CD4-positive, alpha-beta T cell treated with Interleukin-15 for 4 hours (primary cell): ENCODE measurements at regions not wholly inside any gene's neighbourhood (a gene's known extent, or its start where the extent isn't known, plus 50 kb on each side); places are given as distances from the start of the nearest gene placed in this dataset.
"Not testable (repeated sequence)": the region's sequence is repeated elsewhere in the genome, so short reads cannot be mapped to it uniquely, and the experiment has no call there.

Experiments used
- DNase-seq: peaks from one replicate; pipeline ENCODE4 v3.0.0-alpha.2; 2020; ENCODE audit warnings: low spot score

DNA sequence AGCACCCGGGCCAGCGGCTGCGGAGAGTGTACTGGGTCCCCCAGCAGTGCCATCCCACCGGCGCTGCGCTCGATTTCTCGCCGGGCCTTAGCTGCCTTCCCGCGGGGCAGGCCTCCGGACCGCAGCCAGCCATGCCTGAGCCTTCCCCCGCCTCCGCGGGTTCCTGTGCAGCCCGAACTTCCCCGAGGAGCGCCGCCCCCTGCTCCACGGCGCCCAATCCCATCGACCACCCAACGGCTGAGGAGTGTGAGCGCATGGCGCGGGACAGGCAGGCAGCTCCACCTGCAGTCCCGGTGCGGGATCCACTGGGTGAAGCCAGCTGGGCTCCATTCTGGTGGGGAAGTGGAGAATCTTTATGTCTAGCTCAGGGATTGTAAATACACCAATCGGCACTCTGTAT is 325.4 kb downstream of the PPP1R3A start:
- DNase-seq = not testable (repeated sequence)

DNA sequence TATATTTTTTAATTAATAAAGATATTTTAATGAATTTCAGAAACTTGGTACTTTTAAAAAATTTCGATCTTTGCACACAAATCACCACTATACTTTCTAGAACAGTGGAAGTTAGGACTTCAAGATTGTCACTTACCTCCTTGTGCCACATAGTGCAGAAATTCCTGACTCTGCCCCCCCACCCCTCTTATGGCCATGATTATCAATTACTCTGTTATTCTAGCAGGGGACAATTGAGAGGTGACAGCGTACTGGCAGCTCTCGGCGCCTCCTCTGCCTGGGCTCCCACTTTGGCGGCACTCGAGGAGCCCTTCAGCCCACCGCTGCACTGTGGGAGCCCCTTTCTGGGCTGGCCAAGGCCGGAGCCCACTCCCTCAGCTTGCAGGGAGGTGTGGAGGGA is 325.9 kb downstream of the PPP1R3A start:
- not testable (repeated sequence) for DNase-seq

DNA sequence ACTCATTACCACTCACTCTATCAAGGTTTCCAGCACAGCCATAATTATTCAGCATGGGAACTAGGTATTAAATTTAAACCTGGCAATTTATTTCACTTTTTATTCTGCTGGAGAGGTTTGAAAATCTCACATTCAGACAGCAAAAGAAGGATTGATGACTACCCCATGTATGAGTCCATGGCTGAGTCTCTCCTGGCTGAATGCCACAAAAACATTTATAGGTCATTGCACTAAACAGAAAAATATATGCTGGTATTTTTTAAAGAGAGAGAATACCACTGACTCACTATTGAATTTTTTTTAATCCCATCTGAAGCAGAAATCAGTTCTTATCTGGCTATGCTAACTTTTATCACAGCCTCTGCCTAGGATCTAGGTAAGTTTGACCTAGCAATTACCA is 336.3 kb downstream of the PPP1R3A start:
- no peak for DNase-seq

DNA sequence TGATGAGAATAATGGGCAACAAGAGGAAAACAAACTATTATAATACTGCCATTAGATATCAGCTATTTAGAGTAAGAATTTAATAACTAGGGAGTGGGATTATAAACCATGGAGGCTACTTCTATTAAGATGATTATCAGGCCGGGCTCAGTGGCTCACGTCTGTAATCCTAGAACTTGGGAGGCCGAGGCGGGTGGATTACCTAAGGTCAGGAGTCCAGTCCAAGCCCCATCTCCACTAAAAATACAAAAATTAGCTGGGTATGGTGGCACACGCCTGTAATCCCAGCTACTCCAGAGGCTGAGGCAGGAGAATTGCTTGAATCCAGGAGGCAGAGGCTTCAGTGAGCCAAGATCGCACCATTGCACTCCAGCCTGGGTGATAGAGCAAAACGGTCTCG is 355.6 kb downstream of the PPP1R3A start:
- not testable (repeated sequence) for DNase-seq

DNA sequence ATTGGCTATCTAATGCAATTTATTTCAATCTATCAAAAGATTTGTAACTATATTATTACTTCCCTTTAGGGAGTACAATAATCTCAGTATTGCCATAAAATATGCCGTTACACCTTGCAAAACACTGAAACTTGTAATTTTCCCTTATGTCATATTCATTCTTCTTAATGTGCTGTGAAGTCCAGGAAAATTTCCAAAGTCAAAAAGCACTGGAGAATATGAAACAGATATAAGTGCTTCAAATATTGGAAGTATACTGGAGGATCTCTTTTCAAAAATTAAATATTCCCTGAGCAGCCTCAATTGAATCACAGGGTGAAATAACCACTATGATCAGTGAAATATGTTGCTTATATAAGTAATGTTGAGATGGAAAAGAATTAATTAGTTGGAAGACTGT is 356.0 kb downstream of the PPP1R3A start:
- no peak for DNase-seq

DNA sequence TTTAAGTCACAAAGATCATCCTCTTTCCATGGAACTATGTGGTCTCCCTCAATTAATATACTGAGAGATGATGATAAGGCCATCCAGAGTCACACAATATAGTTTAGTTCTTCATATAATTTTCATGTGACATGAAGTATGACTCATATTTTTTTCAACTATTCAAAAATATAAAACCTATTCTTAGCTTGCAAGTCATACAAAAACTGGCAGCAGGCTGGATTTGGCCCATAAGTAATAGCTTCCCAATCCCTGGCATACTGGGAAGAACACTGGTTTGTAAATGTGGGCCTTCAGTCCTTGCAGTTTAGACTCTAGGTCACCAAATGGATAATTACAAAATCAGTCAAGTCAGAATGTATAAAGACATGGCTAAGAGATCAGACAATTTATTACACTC is 356.6 kb downstream of the PPP1R3A start:
- no peak for DNase-seq

DNA sequence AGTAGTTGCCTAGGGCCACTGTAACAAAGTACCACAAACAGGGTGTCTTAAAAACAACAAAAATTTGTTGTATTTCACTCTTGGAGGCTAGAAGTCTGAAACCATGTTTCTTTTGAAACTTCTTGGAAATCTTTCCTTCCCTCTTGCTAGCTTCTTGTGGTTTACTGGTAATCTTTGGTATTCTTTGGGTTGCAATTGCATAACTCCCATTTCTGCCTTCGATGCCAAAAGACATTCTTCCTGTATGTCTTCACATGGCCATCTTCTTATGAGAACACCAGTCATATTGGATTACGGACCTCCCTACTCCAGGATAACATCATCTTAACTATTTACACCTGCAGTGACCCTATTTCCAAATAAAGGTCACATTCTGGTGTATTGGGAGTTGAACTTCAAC is 357.4 kb downstream of the PPP1R3A start:
- no peak for DNase-seq

DNA sequence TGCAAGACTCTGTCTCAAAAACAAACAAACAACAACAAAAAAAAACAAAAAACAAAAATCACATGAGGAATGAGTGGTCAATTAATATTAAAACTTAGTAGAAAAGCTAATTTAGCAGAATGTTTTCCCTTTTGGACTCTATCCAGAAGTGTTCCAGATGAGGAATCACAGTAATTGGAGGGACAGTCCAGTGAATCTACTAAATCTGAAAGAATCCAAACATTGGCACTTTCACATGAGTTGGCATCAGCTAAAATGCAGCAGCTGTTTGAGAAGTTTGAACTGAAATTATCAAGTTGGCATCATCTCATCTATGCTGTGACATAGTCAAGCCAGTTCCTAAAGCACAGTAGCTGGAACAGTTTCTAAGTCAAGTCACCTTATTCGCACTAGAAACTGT is 367.8 kb downstream of the PPP1R3A start:
- DNase-seq = no peak

DNA sequence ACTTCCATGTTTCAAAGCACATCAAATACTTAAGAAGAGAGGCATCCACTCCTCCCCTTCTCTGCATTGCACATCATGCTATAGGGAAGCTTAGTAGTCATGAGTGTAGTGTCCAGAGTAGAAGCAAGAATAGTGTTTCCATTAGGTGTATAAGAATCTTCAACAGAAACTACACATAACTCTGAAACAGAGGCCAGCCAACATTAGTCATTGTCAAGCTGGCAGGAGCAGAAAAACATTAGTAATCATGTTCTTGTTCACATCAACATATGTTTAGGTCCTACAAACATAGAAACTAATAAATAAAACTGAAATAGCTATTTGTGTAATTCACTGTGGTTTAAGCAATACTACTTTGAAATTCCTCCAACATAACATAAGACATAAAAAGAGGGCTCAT is 370.2 kb downstream of the PPP1R3A start:
- no peak for DNase-seq

DNA sequence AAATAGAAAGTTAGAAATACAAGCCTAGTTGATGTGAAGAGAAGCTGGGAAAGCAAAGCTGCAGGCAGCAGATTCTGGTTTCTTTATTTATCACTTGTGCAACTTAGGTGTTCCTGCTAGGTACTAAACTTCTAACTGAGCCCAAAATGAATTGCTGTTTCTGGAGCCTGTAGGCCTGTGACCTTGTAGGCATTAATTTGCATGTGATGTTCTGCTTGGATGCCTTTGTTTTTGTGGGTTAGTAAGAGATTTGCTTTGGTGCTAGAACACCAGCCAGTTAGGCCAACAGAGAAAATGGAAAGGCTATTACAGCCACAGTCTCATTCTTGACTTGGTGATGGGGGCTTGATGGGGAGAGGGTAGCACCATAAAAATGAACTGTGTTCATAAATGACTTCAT is 370.7 kb downstream of the PPP1R3A start:
- no peak for DNase-seq

DNA sequence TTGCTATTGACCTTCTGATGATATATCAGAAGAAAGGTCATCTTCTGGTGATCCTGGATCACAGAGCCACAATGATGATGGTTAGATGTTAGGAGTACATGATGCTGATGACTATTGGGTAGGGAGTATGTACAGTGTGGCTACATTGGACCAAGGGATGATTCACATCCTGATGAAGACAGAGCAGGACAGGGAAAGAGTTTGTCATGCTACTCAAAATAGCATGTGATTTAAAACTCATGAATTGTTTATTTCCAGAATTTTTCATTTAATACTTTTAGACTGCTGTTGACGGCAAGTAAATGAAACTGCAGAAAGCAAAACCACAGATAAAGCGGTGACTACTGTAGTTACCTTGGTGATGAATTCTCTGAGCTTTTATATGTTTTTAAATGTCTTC is 397.3 kb downstream of the PPP1R3A start:
- no peak for DNase-seq

DNA sequence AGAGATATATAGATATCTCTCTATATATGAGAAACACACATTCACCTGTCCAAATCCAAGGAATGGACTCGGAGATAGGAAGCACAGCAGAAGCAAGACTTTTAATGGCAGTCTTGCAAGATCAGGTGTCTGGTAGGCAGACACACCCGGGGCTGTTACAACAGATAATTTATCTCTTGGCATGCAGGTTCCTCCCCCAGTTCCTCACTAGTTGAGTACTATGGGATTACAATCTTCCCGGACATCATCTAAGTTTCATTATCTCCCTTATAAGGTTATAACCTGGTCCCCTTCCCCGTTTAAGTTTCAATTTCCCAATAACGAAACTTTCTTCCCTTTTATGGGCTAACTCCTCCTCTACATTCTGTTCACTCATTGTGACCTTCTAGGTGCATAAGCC is 399.3 kb downstream of the PPP1R3A start:
- DNase-seq = no peak

DNA sequence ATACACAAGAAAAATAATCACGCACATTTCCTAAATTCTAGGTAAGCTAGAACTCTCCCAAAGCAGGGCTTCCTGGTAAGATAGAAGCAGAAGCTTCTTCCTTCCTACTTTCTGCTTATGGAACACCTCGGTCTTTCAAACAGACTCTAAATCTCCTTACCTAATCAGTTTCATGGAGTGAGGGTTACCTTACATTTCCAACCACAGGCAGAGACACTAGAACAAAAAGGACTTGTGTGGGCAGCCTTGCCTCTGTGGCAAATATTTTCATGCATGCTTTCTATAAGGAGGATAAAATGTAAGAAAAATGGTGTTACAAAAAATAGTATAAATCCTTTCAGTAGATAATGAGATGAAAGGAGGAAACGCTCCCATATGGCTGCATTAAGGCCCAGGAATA is 386.3 kb upstream of the SMIM30 start:
- no peak for DNase-seq

DNA sequence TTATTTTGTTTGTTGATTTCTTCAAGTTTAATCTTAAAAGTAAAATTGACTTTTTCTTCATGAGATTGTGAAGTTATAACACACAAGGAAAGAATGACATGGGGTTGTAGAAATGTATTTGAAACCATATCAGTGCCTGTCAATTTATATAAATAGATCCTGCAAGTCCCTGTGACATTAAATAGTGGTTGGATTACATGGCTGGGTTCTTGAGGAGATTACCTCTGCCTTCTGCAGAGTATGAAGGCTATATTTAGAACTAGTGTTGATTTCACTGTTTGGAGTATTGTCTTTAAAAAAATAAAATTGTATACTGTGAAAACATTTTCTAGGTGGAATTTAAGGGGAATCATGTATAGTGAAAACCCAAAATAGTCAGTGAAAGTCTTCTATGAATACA is 385.8 kb upstream of the SMIM30 start:
- DNase-seq = no peak

DNA sequence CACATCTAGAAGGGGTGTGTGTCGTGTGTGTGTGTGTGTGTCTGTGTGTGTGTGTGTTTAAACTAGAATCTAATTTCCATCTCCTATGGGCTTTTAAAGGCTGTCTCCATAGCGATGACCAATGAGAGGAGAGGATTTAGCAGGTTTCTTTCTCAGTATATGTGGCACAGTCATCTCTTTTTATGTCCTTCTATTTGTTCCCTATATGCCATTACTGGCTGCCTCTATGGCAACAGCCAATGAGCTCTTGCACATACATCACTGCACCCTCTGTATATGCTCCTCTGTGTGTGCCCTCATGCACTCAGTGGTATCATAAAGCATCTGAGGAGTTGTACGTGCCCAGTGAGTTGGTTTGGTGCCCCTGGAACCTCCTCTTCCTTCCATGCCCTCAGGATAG is 378.2 kb upstream of the SMIM30 start:
- DNase-seq = not testable (repeated sequence)

DNA sequence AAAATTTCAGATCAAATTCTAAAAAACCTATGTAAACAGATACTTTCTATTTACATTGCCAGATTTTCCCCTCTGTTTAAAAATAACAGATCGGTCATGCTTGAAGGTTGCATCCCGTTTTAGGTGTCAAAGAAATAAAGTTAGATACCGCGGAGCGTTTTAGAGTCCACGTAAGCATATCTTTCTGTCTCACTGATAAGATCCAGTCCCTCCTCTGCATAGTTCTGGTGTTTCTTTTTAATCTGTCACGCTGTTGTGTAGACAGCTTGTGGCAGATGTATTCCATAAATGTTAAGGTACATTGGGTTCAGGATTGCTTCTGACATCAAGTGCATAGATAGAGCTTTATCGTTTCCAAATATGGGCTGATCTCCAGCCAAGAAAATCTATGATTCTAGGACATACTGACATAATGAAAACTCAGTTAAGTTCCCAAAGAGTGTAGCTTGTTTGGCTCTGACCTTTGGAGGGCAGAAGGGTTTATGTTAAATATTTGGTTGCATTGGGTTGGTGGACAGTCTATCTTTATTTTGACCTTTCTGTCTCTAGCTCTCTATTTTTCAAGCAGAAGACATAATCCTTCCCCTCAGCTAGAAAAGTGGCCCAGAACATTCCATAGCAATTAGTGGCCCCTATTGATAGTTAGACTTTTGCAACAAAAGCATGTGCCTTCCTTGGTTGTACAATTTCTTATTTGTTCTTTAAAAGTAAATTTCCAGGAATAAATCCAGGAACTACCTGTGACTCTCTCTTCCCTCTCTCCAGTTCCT is 376.6 kb upstream of the SMIM30 start:
- not testable (repeated sequence) for DNase-seq

DNA sequence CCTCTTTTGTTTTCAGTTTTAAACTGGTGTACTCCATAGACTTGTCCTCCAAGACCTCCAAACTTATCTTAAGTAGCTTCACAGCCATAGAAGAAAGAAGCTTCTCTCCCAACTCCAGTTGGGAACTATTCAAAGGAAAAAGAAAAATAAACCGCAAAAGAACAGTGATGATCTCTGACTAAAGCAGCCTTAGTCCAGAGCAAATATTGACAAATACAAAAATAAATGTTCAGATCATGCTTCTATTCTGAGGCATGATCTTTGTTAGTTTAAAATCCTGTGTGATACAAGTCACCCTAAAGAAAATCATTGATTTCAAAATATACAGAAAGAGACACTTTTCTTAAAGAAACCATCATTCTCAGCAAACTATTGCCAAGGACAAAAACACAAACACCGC is 373.0 kb upstream of the SMIM30 start:
- no peak for DNase-seq

DNA sequence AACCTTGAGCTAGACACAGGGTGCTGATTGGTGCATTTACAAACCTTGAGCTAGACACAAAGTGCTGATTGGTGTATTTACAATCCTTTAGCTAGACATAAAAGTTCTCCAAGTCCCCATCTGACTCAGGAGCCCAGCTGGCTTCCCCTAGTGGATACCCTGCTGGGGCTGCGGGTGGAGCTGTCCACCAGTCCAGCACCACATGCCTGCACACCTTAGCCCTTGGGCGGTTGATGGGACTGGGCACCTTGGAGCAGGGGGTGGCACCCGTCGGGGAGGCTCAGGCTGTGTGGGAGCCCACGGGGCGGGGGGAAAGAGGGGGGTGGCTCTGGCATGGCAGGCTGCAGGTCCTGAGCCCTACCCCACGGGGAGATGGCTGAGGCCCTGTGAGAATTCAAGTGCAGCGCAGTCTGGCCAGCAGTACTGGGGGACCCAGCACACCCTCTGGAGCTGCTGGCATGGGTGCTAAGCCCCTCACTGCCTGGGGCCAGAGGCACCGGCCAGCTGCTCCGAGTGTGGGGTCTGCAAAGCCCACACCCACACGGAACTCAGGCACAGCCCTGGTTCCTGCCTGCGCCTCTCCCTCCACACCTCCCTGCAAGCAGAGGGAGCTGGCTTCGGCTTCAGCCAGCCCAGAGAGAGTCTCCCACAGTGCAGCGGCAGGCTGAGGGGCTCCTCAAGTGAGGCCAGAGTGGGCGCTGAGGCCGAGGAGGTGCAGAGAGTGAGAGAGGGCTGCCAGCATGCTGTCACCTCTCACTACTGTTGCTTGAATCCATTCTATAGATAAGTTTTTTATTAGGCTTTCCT is 369.8 kb upstream of the SMIM30 start:
- no peak for DNase-seq

DNA sequence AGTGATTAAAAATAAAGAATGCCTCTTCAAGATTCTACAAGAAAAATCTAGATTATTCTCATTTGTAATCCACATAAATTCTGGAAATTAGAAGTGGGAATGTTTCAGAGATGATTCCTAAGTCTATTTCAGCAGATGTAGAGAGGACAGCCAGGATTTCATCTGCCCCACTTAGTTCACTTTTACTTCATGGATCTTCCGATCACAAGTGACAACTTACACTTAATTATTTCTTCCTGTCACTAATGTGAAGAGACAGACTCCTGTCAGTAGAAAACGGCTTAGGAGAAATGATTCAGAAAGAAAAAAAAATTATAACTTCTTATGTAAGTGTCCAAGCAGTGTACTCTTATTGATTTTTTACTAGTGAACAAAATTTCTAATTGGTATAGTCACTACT is 368.2 kb upstream of the SMIM30 start:
- DNase-seq = no peak

DNA sequence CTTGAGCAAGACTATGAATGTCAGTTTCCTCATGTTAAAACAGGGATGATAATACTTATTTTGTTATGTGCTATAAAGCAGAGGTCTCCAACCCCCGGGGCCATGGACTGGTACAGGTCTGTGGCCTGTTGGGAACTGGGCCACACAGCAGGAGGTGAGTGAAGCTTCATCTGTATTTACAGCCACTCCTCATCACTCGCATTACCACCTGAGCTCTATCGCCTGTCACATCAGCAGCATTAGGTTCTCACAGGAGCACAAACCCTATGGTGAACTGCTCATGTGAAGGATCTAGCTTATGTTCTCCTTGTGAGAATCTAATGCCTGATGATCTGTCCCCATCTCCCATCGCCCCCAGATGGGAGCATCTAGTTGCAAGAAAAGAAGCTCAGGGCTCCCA is 365.3 kb upstream of the SMIM30 start:
- no peak for DNase-seq

DNA sequence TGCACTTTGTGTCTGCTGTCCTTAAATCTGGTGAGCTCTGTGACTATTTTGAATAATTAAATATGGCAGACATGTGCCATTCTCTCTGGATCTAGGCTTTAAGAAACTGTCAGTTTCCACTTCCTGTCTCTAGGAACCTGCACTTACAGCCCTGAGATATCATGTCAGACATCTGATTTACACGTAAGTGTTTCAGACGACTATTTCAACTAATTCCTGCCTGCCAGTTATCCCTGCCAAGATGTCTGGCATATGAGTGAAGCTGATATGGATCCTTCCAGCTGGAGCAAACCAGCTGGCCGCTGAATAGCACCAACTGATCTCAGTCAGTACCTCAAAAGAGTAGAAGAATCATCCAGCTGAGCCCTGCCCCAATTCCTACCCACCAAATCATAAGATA is 362.2 kb upstream of the SMIM30 start:
- no peak for DNase-seq

DNA sequence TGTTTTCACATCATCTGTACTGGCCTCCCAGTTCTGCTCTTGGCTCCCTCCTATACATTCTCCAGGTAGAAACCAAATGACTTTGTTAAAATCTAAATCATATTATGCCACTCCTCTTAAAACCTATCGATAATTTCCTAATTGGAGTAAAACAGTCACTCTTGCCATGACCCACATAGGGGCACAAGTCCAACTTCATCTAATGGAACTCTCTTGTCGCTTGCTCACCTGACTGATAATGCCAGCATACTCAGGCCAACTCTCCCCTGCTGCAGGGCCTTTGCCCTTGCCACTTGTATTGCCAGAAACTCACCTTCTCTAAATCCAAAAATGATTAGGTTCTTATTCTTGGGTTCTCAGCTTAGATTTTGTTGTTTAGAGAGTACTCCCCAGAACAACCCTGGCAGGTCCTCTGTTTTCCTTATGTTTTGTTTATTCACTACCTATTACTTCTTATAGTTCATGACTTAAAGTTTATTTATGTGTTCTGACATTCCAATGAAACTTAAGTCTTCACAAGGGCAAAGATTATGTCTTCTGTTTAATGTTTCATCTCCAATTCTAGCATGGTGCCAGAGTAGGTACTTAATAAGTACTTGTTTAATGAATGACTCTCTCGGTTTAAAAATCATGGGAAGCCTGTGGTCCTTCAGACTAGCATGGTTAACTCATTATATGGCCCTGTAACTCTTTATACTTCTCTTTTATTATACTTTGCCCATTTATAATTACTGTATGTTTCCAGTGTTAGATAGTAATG is 345.9 kb upstream of the SMIM30 start:
- DNase-seq = no peak

DNA sequence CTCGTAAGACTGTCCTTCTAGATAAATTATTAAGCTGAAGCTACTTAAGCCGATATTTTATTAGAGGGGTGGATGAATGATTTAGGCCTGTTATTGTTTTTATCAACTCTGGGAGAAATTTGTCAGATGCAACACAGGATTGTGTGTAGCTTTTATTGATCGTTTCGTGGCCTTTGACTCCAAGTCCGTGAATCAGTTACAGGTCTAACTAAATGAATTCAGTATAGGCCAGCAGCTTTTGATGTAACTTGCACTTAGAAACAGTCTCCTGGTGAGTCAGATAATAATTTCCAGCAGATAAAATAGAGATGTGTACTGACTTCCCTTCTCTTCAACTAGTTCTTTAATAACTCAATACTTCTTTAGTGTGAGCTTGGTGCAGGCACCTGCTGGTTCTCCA is 341.7 kb upstream of the SMIM30 start:
- DNase-seq = no peak
